ENCODE measurements at regions not wholly inside any gene's neighbourhood (a gene's known extent, or its start where the extent isn't known, plus 50 kb on each side); places are given as distances from the start of the nearest gene placed in this dataset.

DNA sequence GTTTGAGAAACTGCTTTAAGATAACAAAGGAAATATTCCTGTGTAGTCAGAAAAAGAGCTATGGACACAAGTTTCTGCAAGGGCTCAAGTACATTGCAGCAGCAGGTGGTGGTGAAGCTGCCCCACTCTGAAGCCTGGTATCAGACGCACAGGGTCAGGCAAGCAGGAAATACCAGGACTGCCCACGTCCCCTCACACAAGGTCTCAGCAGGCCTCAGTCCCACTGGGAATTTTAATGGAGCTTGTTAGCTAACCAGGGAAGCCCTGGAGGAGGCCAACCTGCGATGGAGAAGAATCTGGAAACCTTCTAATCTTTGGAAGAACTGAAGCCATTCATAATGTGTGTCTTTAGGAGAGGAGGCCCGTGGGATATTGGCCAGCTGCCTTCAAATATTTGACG lies 168.3 kb downstream of the UXS1 start:
- no peak overlapping the region for H3K4me3 ChIP-seq (ENCODE audit: low read length)
- no peaks in the 10 kb centered on the region for H3K9me3 ChIP-seq (ENCODE audit: insufficient read depth, low read depth, low read length)
- no peaks in the 10 kb centered on the region for H3K27me3 ChIP-seq (ENCODE audit: insufficient read depth, low read length)
- no peaks in the 10 kb centered on the region for H3K36me3 ChIP-seq (ENCODE audit: insufficient read depth, low read depth, low read length)
- no peak overlapping the region for H3K9ac ChIP-seq (ENCODE audit: low read depth, low read length)
- H3K27ac ChIP-seq (ENCODE audit: low read length): no peak overlapping the region
- H3K4me1 ChIP-seq (ENCODE audit: insufficient read depth, low read length): no peaks in the 10 kb centered on the region

DNA sequence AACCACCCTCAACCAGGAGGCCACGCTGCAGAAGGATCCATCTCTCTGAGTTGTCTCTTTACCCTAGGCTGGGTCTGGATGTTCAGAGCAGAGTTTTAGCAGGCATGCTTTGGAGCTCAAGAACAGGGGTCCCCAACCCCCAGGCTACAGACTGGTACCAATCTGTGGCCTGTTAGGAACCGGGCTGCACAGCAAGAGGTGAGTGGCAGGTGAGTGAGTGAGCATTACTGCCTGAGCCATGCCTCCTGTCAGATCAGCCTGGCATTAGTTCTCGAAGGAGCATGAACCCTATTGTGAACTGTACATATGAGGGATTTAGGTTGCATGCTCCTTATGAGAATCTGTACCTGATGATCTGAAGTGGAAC lies 172.5 kb downstream of the UXS1 start:
- H3K27ac ChIP-seq (ENCODE audit: low read length): no peak overlapping the region

GRCh38 chr2:106020821-106021661 lies 173.1 kb downstream of the UXS1 start:
- no peak overlapping the region for H3K9ac ChIP-seq (ENCODE audit: low read depth, low read length)
- H3K9me3 ChIP-seq (ENCODE audit: insufficient read depth, low read depth, low read length): no peaks in the 10 kb centered on the region
- no peaks in the 10 kb centered on the region for H3K36me3 ChIP-seq (ENCODE audit: insufficient read depth, low read depth, low read length)
- no peak overlapping the region for H3K4me3 ChIP-seq (ENCODE audit: low read length)
- H3K27ac ChIP-seq (ENCODE audit: low read length): no peak overlapping the region
- no peaks in the 10 kb centered on the region for H3K27me3 ChIP-seq (ENCODE audit: insufficient read depth, low read length)
- no peaks in the 10 kb centered on the region for H3K4me1 ChIP-seq (ENCODE audit: insufficient read depth, low read length)

More for the DNA sequence above, 172.5 kb downstream of the UXS1 start:
- Histone ChIP-seq H3K9ac (ENCODE audit: low read depth, low read length) (no peak overlapping the region), H3K36me3 (ENCODE audit: insufficient read depth, low read depth, low read length) (no peaks in the 10 kb centered on the region), H3K9me3 (ENCODE audit: insufficient read depth, low read depth, low read length) (no peaks in the 10 kb centered on the region), H3K4me3 (ENCODE audit: low read length) (no peak overlapping the region), H3K4me1 (ENCODE audit: insufficient read depth, low read length) (no peaks in the 10 kb centered on the region), H3K27me3 (ENCODE audit: insufficient read depth, low read length) (no peaks in the 10 kb centered on the region)

DNA sequence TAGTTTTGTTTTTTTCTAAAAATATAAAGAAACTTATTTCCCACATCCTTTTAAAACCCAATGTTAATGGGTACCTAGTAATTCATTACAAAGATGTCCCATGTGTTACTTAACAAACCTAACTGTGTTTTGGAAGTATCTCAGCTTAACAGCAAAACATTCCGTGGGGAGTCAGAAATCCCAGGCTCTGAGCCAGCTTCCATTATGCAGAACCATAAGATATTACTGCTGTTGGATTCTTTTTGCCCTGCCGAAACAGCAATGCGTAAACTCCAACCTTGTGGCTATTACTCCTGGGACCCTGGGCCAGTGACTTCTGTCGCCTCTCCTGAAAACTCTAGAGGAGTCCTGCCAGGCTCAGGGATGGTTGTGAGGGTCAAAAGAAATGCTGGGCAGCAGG lies 174.1 kb downstream of the UXS1 start:
- Histone ChIP-seq H3K9ac (ENCODE audit: low read depth, low read length) (no peak overlapping the region), H3K27ac (ENCODE audit: low read length) (no peak overlapping the region), H3K4me3 (ENCODE audit: low read length) (no peak overlapping the region), H3K9me3 (ENCODE audit: insufficient read depth, low read depth, low read length) (no peaks in the 10 kb centered on the region), H3K27me3 (ENCODE audit: insufficient read depth, low read length) (no peaks in the 10 kb centered on the region), H3K4me1 (ENCODE audit: insufficient read depth, low read length) (no peaks in the 10 kb centered on the region), H3K36me3 (ENCODE audit: insufficient read depth, low read depth, low read length) (no peaks in the 10 kb centered on the region)

DNA sequence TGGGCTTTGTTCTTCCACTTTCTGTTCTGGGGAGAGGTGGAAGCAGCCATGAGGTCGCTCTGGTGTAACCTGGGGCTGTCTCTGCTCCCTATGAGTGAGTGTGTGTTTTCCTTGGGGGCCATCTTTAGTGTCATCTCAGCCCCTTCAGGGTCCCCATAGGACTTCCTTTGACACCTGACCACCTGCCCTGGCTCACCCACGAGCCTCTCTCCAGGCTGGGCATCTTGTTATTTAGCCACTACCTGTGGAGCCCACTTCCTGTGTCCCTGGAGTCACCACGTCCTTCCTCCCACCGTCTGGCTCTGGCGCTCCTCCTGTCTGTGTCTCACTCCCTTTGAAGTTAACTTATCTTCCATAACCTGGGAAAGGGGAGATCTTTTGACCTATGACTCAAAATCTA lies 176.0 kb downstream of the UXS1 start:
- Histone ChIP-seq H3K4me1 (ENCODE audit: insufficient read depth, low read length) (no peaks in the 10 kb centered on the region), H3K9ac (ENCODE audit: low read depth, low read length) (no peak overlapping the region), H3K27ac (ENCODE audit: low read length) (no peak overlapping the region), H3K9me3 (ENCODE audit: insufficient read depth, low read depth, low read length) (no peaks in the 10 kb centered on the region), H3K27me3 (ENCODE audit: insufficient read depth, low read length) (no peaks in the 10 kb centered on the region), H3K36me3 (ENCODE audit: insufficient read depth, low read depth, low read length) (no peaks in the 10 kb centered on the region), H3K4me3 (ENCODE audit: low read length) (no peak overlapping the region)

DNA sequence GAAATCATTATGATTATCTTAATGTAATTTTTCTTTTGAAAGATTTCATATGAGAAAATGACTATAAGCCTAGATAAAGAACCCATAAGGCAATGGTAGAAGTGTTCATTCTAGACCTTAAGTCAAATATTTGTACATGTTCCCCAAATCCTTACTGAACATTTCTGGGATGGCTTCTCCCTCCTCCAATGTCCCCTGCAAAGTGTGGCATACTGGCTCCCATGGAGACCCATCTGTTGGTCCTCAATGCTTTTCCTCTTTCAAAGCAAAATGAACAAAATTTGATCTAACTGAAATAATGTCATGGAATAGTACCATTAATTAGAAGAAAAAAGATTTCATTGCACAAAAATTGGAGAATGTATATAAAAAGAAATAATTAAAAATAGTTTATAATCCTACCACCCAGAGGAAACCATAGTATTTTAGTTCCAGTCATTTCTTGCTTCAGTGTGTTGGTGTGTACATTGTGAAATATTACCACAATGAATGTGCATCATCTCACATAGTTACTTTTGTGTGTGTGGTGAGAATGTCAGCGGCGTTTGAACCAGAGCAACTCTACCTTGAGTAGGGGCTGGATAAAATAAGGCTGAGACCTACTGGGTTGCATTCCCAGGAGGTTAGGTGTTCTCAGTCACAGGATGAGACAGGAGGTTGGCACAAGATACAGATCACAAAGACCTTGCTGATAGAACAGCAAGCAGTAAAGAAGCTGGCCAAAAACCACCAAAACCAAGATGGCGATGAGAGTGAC lies 181.3 kb downstream of the UXS1 start:
- peaks cover 9% of the 10 kb centered on the region for H3K4me1 ChIP-seq (ENCODE audit: insufficient read depth, low read length)
- no peak overlapping the region for H3K9ac ChIP-seq (ENCODE audit: low read depth, low read length)
- H3K4me3 ChIP-seq (ENCODE audit: low read length): peak overlapping the region; percentile 38; the same call in 1 of the 2 replicates
- H3K27me3 ChIP-seq (ENCODE audit: insufficient read depth, low read length): no peaks in the 10 kb centered on the region
- H3K9me3 ChIP-seq (ENCODE audit: insufficient read depth, low read depth, low read length): peaks cover 3% of the 10 kb centered on the region
- H3K36me3 ChIP-seq (ENCODE audit: insufficient read depth, low read depth, low read length): no peaks in the 10 kb centered on the region
- no peak overlapping the region for H3K27ac ChIP-seq (ENCODE audit: low read length)

DNA sequence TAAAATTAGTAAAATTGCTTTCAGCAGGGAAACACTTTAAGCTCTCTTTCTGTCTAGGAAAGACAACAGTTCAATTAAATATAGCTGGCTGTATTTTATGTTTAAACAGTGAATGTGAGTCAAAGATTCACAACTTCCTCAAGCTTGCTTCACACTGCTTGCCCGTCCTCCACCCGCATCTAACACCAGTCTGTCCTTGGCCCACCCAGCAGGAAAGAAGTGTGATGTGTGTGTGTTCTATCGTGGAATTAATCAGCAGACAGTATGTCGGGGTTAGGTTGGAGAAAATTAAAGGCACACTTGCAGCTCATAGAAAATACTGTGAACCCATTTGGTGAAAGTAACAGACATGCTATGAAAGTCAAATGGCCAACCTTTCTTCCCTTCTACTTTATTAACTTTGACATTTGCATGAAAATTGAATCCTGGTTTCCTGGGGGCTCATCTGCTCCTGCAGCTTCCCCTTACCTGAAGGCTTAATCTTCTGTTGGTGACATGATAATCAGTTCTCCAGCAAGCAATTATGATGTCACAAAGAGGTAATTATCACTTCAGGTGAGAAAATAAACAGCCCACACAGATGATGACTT lies 182.0 kb downstream of the UXS1 start:
- H3K27ac ChIP-seq (ENCODE audit: low read length): no peak overlapping the region
- H3K4me3 ChIP-seq (ENCODE audit: low read length): peak overlapping the region; percentile 38; the same call in 1 of the 2 replicates
- peaks cover 10% of the 10 kb centered on the region for H3K9me3 ChIP-seq (ENCODE audit: insufficient read depth, low read depth, low read length)
- no peak overlapping the region for H3K9ac ChIP-seq (ENCODE audit: low read depth, low read length)
- peaks cover 9% of the 10 kb centered on the region for H3K4me1 ChIP-seq (ENCODE audit: insufficient read depth, low read length)
- no peaks in the 10 kb centered on the region for H3K36me3 ChIP-seq (ENCODE audit: insufficient read depth, low read depth, low read length)
- H3K27me3 ChIP-seq (ENCODE audit: insufficient read depth, low read length): no peaks in the 10 kb centered on the region

DNA sequence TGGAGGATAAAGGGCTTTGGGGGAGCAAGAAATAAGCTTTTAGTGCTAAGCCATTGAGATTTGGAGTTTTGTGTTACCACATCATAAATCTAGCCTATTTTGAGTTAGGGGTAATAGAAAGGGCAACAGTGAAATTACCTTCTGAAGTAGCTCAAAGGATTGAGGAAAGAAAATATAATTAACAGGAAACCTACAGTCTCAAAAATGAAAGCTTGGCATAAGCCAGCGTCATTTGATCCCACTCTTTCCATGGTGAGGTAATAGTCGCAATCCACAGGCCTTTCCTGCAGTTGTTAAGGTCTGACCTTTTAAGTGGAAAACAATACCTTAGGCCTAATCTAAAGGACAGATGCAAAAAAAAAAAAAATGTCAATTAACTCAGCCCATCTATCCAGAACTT lies 182.7 kb downstream of the UXS1 start:
- H3K9me3 ChIP-seq (ENCODE audit: insufficient read depth, low read depth, low read length): peaks cover 16% of the 10 kb centered on the region
- peaks cover 9% of the 10 kb centered on the region for H3K4me1 ChIP-seq (ENCODE audit: insufficient read depth, low read length)
- H3K27ac ChIP-seq (ENCODE audit: low read length): no peak overlapping the region
- H3K4me3 ChIP-seq (ENCODE audit: low read length): no peak overlapping the region
- H3K27me3 ChIP-seq (ENCODE audit: insufficient read depth, low read length): no peaks in the 10 kb centered on the region
- no peak overlapping the region for H3K9ac ChIP-seq (ENCODE audit: low read depth, low read length)
- H3K36me3 ChIP-seq (ENCODE audit: insufficient read depth, low read depth, low read length): no peaks in the 10 kb centered on the region

DNA sequence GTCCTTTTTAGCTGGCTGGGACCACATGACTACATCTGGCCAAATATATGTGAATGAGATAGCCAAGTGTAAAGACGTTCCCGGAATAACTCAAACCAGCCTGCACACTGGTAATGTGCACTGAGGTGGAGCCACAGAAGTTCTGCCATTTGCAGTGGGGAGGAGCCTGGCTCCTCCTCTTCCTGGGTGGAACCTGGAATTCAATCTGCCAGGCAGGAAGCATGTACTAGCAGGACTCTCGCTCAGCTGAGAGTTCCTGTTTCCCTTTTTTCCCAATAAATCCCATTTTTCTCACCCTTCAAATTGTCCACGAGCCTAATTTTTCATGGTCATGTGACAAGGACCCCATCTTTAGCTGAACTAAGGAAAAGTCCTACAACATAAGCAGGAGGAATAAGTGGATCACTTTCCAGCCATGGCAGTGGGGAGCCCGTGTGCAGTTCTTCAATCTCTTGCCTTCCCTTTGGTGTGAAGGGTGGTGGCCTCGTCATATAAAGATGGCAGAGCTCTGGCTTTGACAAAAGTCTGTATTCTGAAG lies 183.2 kb downstream of the UXS1 start:
- H3K27ac ChIP-seq (ENCODE audit: low read length): no peak overlapping the region

GRCh38 chr2:106009096-106009495 lies 185.0 kb downstream of the UXS1 start:
- Histone ChIP-seq H3K4me1 (ENCODE audit: insufficient read depth, low read length) (peaks cover 9% of the 10 kb centered on the region), H3K27me3 (ENCODE audit: insufficient read depth, low read length) (no peaks in the 10 kb centered on the region), H3K9me3 (ENCODE audit: insufficient read depth, low read depth, low read length) (peaks cover 35% of the 10 kb centered on the region), H3K27ac (ENCODE audit: low read length) (no peak overlapping the region), H3K4me3 (ENCODE audit: low read length) (no peak overlapping the region), H3K9ac (ENCODE audit: low read depth, low read length) (no peak overlapping the region), H3K36me3 (ENCODE audit: insufficient read depth, low read depth, low read length) (no peaks in the 10 kb centered on the region)

More for the DNA sequence above, 183.2 kb downstream of the UXS1 start:
- H3K36me3 ChIP-seq (ENCODE audit: insufficient read depth, low read depth, low read length): no peaks in the 10 kb centered on the region
- H3K4me3 ChIP-seq (ENCODE audit: low read length): no peak overlapping the region
- peaks cover 9% of the 10 kb centered on the region for H3K4me1 ChIP-seq (ENCODE audit: insufficient read depth, low read length)
- no peak overlapping the region for H3K9ac ChIP-seq (ENCODE audit: low read depth, low read length)
- H3K27me3 ChIP-seq (ENCODE audit: insufficient read depth, low read length): no peaks in the 10 kb centered on the region
- peaks cover 20% of the 10 kb centered on the region for H3K9me3 ChIP-seq (ENCODE audit: insufficient read depth, low read depth, low read length)

DNA sequence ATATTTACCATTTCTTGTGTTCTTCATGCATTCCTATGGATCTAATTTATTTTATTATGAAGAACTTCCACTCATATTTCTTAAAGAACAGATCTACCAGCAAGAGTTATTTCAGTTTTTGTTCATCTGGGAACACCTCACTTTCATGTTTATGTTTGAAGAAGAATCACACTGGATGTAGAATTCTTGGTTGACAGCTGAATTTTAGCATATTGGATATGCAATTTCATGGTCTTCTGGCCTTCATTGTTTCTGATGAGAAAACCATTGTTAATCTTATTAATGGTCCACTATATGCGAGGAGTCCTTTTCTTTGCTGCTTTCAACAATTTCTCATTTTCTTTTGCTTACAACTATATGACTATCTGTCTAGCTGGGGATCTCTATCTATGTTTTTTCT lies 189.2 kb downstream of the UXS1 start:
- peaks cover 49% of the 10 kb centered on the region for H3K9me3 ChIP-seq (ENCODE audit: insufficient read depth, low read depth, low read length)
- H3K4me3 ChIP-seq (ENCODE audit: low read length): no peak overlapping the region
- no peak overlapping the region for H3K9ac ChIP-seq (ENCODE audit: low read depth, low read length)

More for the DNA sequence above, 189.2 kb downstream of the UXS1 start:
- H3K27me3 ChIP-seq (ENCODE audit: insufficient read depth, low read length): no peaks in the 10 kb centered on the region
- no peaks in the 10 kb centered on the region for H3K4me1 ChIP-seq (ENCODE audit: insufficient read depth, low read length)
- no peak overlapping the region for H3K27ac ChIP-seq (ENCODE audit: low read length)
- H3K36me3 ChIP-seq (ENCODE audit: insufficient read depth, low read depth, low read length): no peaks in the 10 kb centered on the region
